ENCODE measurements at regions not wholly inside any gene's neighbourhood (a gene's known extent, or its start where the extent isn't known, plus 50 kb on each side); places are given as distances from the start of the nearest gene placed in this dataset.
"Not testable (repeated sequence)": the region's sequence is repeated elsewhere in the genome, so short reads cannot be mapped to it uniquely, and the experiment has no call there.

- no peak for FAIRE-seq
Observed at GRCh38 chr4:149987330-149988086, 90.7 kb upstream of the DCLK2 start.

DNA sequence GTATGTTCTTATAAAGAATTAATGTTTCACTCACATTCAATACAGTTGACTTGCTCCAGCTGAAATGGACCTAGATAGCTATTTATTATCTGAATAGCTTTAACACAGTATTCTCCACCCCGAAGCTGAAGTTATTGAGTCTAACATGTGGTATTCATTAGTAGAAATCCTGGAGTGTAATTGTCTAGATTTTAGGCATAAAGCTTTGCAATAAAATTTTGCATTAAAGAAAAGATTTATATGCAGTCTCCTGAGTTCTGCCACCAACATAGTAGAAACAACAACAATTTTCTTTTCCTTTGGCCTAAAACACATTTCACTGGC, 90.2 kb upstream of the DCLK2 start:
- no peak for FAIRE-seq

DNA sequence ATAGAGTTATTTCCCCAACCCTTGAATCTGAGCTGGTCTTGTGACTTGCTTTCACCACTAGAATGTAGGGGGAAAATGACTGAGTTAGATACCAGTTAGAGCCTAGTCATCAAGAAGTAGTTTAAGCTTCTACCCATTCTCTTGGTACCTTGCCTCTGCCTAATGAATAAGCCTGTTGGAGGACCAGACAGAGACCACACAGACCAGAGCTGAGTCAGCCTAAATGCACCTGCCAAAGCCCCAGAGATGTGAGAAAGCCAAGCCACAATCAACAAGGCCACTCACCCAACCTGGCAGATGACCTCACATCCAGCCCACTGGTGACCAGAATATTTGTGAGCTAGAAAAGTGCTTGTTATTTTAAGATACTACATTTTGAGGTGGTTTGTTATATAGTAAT, 85.2 kb upstream of the DCLK2 start:
- FAIRE-seq = no peak

DNA sequence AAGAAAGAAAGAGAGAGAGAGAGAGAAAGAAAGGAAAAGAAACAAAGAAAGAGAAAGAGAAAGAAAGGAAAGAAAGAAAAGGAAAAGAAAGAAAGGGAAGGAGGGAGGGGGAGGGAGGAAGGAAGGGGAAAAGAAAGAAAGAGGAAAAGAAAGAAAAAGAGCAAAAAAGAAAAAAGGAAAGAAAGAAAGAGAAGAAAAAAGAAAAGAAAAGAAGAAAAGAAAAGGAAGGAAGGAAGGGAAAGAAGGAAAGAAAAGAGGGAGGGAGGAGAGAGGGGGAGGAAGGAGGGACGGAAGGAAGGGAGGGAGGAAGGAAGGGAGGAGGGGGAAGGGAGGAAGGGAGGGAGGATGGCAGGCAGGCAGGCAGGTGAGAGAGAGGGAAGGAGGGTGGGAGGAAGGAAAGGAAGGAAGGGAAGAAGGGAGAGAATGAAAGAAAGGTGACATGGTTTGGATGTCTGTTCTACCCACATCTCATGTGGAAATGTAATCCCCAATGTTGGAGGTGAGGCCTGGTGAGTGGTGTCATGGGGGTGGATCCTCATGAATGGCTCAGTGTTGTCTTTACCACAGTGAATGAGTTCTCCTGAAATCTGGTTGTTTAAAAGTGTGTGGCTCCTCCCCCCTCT, 83.0 kb upstream of the DCLK2 start:
- FAIRE-seq = no peak

- FAIRE-seq = peak; percentile 90
Observed at GRCh38 chr4:149997881-149998421, 80.3 kb upstream of the DCLK2 start.

- peak; percentile 94 for FAIRE-seq
Observed at GRCh38 chr4:149999485-150000074, 78.7 kb upstream of the DCLK2 start.

GRCh38 chr4:150001815-150002214, 76.4 kb upstream of the DCLK2 start:
- FAIRE-seq = no peak

- FAIRE-seq = no peak
Observed at GRCh38 chr4:150002561-150002960, 75.7 kb upstream of the DCLK2 start.

GRCh38 chr4:150004481-150004880, 73.8 kb upstream of the DCLK2 start:
- no peak for FAIRE-seq

DNA sequence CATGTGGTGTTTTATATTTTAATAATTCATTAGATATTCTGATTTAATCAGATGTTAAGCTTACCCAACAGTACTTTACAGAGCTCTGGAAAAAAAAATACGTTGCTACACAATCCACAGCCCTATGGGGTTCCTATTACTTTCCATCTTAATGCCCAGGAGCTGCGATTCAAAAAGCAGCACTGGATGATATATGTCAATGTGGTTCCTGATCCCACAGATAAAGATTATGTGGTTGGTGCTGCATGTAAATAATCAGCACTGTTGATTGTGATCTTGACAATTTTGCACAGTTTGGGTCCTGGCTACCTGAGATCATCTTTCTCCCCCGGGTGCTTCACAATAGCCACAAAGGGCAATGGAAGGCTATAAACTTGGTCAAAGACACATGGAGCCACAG, 72.7 kb upstream of the DCLK2 start:
- no peak for FAIRE-seq

DNA sequence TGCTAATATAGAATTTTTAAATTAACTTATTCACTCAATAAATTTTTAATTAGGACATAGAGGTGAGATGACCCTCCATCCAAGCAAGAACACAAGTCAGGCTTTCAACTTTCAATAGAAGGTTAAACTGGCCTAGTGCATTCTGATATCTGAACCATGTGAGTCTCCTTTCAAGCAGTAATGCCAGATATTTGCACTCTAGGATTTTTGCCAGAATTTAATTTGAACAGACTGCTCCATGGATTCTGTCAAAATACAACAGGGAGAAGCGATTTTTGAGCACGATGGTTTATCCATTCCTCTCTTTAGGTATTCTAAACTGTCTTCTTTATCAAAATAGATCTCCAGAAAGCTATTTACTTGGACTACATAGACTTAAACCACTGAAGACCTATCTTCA, 72.0 kb upstream of the DCLK2 start:
- no peak for FAIRE-seq

GRCh38 chr4:150007512-150007911, 70.7 kb upstream of the DCLK2 start:
- FAIRE-seq = no peak

DNA sequence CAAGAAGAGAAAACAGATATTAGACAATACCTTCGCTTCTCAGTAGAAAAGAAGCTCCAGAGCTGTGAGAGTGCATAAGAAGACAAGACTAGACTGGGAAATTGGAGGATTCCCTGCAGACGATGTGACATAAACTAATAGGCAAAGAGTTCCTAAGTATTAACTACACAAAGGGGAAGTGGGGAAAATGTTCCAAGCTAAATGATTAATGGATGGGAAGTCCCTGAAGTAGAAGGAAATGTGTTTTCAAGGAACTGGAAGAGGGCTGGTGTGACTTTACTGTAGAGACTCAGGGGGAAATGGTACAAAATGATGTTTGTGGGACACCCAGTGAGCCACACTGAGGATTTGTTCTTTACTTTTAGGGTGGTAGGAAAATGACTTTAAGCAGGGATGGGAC, 69.7 kb upstream of the DCLK2 start:
- no peak for FAIRE-seq

- FAIRE-seq = no peak
Observed at GRCh38 chr4:150009533-150009932, 68.7 kb upstream of the DCLK2 start.

- peak; percentile 45 for FAIRE-seq
Observed at GRCh38 chr4:150010525-150011126, 67.6 kb upstream of the DCLK2 start.

DNA sequence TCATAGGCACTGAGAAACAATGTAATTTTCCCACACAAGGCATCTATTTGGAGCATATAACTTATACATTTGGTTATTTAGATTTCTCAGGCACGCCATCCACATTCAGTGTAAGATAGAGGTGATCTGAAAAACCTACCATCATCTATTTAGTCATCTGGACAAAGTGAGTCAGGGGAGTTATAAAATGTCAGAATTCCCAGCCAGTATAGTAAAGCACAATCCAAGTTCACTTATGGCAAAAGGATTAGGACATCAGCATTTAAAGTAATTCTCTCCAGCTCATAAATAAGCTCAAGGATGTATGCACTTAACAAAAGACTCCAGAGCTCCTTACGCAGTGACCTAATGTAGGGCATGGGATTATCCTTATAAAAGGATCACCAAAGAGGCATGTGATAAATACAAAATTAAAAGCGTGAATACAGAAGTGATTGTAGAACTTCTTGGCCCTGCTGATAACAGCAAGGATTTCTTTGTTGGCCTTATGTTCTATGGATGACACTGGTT, 65.3 kb upstream of the DCLK2 start:
- no peak for FAIRE-seq

GRCh38 chr4:150015910-150016309, 62.3 kb upstream of the DCLK2 start:
- not testable (repeated sequence) for FAIRE-seq

DNA sequence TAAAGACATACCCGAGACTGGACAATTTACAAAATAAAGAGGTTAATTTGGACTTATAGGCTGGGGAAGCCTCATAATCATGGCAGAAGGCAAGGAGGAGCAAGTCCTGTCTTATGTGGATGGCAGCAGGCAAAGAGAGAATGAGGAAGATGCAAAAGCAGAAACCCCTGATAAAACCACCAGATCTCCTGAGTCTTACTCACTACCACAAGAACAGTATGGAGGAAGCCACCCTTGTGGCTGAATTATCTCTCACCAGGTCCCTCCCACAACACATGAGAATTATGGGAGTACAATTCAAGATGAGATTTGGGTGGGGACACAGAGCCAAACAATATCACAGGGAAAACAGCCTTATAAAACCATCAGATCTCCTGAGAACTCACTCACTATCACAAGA, 61.6 kb upstream of the DCLK2 start:
- not testable (repeated sequence) for FAIRE-seq

- no peak for FAIRE-seq
Observed at GRCh38 chr4:150018257-150018656, 60.0 kb upstream of the DCLK2 start.

GRCh38 chr4:150021483-150021882, 56.8 kb upstream of the DCLK2 start:
- FAIRE-seq = no peak

DNA sequence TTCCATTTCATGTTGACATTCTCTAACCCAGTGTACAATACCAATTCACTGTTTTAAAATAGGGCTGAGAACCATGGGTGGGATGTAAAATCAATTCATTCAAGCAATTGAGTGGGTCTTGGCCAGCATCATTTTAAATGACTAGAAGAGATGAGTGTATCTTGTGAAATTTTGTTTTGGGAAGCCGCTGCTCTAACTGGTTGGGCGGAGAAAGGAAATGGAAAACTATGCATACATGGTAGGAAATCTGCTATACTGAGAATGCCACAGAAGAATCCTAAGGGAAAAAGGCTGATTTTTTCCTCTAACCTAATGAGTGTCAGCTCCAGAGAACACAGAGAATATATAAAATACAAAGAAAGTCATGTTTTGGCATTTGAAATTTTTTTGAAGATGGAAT, 54.8 kb upstream of the DCLK2 start:
- FAIRE-seq = no peak

GRCh38 chr4:150026987-150027386, 51.3 kb upstream of the DCLK2 start:
- FAIRE-seq = not testable (repeated sequence)

Data from islet of Langerhans (tissue), 1 donor.